Upper lobe of left lung (tissue), 6 donors: ENCODE measurements at regions not wholly inside any gene's neighbourhood (a gene's known extent, or its start where the extent isn't known, plus 50 kb on each side); places are given as distances from the start of the nearest gene placed in this dataset.

ENCODE experiments used
- ATAC-seq, 2 donors: fragments of 200-7000 bp; cut with Tn5 transposase; one replicate each; pipeline ENCODE4 v1.9.1; 2022; ENCODE audit warnings: mild to moderate bottlenecking in 2 of 2, moderate library complexity in 2 of 2; ENCODE audit not compliant: low FRiP score in 2 of 2
- DNase-seq, 2 donors: peaks; one replicate each; pipeline ENCODE4 v3.0.0-alpha.2; 2019 to 2020
- H3K27ac ChIP-seq, 4 donors: fragments of 200-600 bp; sonication (generic); one replicate each; pipeline ENCODE4 v1.5.1; 2016 to 2019
- H3K27me3 ChIP-seq, 4 donors: fragments of 200-600 bp; sonication (generic); one replicate each; pipeline ENCODE4 v1.5.1; 2017 to 2019
- H3K36me3 ChIP-seq, 4 donors: fragments of 200-600 bp; sonication (generic); one replicate each; pipeline ENCODE4 v1.5.1; 2016 to 2019
- H3K4me1 ChIP-seq, 4 donors: fragments of 200-600 bp; sonication (generic); one replicate each; pipeline ENCODE4 v1.5.1; 2018 to 2019
- H3K4me3 ChIP-seq, 4 donors: fragments of 200-600 bp; sonication (generic); one replicate each; pipeline ENCODE4 v1.5.1; 2017 to 2019; ENCODE audit warnings: mild to moderate bottlenecking in 2 of 4, moderate library complexity in 1 of 4
- H3K9me3 ChIP-seq, 4 donors: fragments of 200-600 bp; sonication (generic); one replicate each; pipeline ENCODE4 v1.5.1; 2018 to 2019
- EP300 ChIP-seq, 4 donors: sonication (generic); formaldehyde crosslinking; IDR thresholded peaks; one replicate each; pipeline ENCODE4 v1.5.1; 2017; ENCODE audit warnings: antibody characterized with exemption in 4 of 4, control low read depth in 2 of 4
- POLR2A ChIP-seq, 4 donors: fragments of 450-650 bp; IDR thresholded peaks; one replicate each; pipeline ENCODE4 v1.5.1; 2016 to 2017; ENCODE audit warnings: antibody characterized with exemption in 4 of 4, mild to moderate bottlenecking in 2 of 4
- POLR2AphosphoS5 ChIP-seq, 2 donors: sonication (generic); formaldehyde crosslinking; IDR thresholded peaks; one replicate each; pipeline ENCODE4 v1.5.1; 2017; ENCODE audit warnings: antibody characterized with exemption in 2 of 2
- WGBS, 2 donors: methylation state at CpG; one replicate each; pipeline ENCODE4 v1.1.5; 2017 to 2018; 5-methylcytosine and 5-hydroxymethylcytosine counted together
- TF ChIP-seq, protein P1 (sequence below), 6 experiments: fragments of 450-650 bp in 4 of 6; fragments of 200-600 bp in 2 of 6; sonication (generic) in 2 of 6; IDR thresholded peaks; one replicate each; pipeline ENCODE4 v1.5.1; 2016 to 2019; ENCODE audit warnings: antibody characterized with exemption in 6 of 6
- donor health status: DM: no; HTN: no; CAD: no; lungs with moderate emphysema.
- donor health status: DM: no; HTN: yes; CAD: no; lungs with severe emphysema.

DNA sequence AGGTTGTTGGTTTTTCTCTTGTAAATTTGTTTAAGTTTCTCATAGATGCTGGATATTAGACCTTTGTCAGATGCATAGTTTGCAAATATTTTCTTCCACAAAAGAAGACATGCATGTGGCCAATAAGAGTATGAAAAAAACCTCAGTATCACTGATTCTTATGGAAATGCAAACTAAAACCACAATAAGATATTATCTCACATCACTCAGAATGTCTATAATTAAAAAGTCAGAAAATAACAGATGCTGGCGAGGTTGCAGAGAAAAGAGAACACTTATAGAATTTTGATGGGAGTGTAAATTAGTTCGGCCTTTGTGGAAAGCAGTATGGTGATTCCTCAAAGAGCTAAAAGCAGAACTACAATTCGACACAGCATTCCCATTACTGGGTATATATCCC is 1355.6 kb downstream of the FAM133A start:
- 58 to 67% methylated on average over 3 of the region's 3 CpGs for WGBS, 2 donors
- no peak overlapping the region for H3K4me3 ChIP-seq
- ATAC-seq (no peak), DNase-seq (no peak)
- H3K27me3 ChIP-seq: no peaks in the 10 kb centered on the region
- H3K36me3 ChIP-seq: no peaks in the 10 kb centered on the region
- H3K27ac ChIP-seq: no peak overlapping the region
- TF ChIP-seq, protein P1, sequence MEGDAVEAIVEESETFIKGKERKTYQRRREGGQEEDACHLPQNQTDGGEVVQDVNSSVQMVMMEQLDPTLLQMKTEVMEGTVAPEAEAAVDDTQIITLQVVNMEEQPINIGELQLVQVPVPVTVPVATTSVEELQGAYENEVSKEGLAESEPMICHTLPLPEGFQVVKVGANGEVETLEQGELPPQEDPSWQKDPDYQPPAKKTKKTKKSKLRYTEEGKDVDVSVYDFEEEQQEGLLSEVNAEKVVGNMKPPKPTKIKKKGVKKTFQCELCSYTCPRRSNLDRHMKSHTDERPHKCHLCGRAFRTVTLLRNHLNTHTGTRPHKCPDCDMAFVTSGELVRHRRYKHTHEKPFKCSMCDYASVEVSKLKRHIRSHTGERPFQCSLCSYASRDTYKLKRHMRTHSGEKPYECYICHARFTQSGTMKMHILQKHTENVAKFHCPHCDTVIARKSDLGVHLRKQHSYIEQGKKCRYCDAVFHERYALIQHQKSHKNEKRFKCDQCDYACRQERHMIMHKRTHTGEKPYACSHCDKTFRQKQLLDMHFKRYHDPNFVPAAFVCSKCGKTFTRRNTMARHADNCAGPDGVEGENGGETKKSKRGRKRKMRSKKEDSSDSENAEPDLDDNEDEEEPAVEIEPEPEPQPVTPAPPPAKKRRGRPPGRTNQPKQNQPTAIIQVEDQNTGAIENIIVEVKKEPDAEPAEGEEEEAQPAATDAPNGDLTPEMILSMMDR (IDR thresholded peaks at IDR 0.05): no peak
- TF ChIP-seq POLR2AphosphoS5 (IDR thresholded peaks at IDR 0.05): no peak
- no peak for TF ChIP-seq POLR2A (IDR thresholded peaks at IDR 0.05)
- TF ChIP-seq EP300 (IDR thresholded peaks at IDR 0.05): no peak
- H3K9me3 ChIP-seq: no peaks in the 10 kb centered on the region
- no peaks in the 10 kb centered on the region for H3K4me1 ChIP-seq

DNA sequence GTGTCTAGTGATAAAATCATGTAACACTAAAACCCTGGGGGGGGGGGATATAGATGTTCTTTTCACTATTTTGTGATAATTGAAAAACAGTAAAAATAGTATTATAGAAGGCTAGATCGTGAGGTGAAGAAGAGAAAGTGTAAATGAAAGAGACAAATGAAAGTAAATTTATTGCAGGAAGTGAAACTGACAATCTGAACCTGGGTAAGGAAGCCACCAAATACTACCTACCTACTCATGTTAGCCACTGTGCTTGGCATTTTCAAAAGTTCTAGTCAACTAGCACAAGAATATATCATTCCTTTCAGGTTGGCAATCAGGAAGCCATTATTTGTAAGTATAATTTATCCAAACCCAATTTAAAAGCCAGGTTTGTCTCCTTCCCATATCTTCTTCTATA is 1366.1 kb downstream of the FAM133A start:
- H3K27me3 ChIP-seq: no peaks in the 10 kb centered on the region
- no peak overlapping the region for H3K4me3 ChIP-seq
- no peak for ATAC-seq
- no peaks in the 10 kb centered on the region for H3K4me1 ChIP-seq
- H3K27ac ChIP-seq: no peak overlapping the region
- WGBS, 2 donors: 42 to 47% methylated on average over 1 of the region's 1 CpG
- no peaks in the 10 kb centered on the region for H3K36me3 ChIP-seq
- H3K9me3 ChIP-seq: no peaks in the 10 kb centered on the region
- DNase-seq: no peak
- no peak for TF ChIP-seq POLR2AphosphoS5 (IDR thresholded peaks at IDR 0.05)
- TF ChIP-seq POLR2A (IDR thresholded peaks at IDR 0.05): no peak
- TF ChIP-seq EP300 (IDR thresholded peaks at IDR 0.05): no peak
- TF ChIP-seq, protein P1 (IDR thresholded peaks at IDR 0.05): no peak

DNA sequence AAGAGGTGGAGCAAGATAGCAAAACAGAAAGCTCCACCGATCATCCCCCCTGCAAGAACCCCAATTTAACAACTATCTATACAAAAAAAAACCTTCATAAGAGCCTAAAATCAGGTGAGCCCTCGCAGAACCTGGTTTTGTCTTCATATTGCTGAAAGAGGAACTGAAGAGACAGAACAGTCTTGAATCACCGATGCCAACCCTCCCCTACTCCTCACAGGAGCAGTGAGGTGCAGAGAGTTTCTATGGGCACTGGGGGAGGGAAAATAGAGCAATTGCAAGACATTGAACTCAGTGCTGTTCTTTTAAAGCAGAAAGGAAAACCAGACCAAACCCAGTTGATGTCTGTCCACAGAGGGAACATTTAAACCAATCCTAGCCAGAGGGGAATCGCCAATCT is 1370.3 kb downstream of the FAM133A start:
- TF ChIP-seq, protein P1 (IDR thresholded peaks at IDR 0.05): no peak
- TF ChIP-seq POLR2A (IDR thresholded peaks at IDR 0.05) (no peak), POLR2AphosphoS5 (IDR thresholded peaks at IDR 0.05) (no peak), EP300 (IDR thresholded peaks at IDR 0.05) (no peak)
- Histone ChIP-seq H3K27me3 (no peaks in the 10 kb centered on the region), H3K9me3 (no peaks in the 10 kb centered on the region), H3K4me3 (no peak overlapping the region), H3K36me3 (no peaks in the 10 kb centered on the region), H3K4me1 (no peaks in the 10 kb centered on the region), H3K27ac (no peak overlapping the region)
- ATAC-seq (no peak), DNase-seq (no peak)
- WGBS, 2 donors: 78 to 80% methylated on average over 3 to 4 of the region's 4 CpGs

DNA sequence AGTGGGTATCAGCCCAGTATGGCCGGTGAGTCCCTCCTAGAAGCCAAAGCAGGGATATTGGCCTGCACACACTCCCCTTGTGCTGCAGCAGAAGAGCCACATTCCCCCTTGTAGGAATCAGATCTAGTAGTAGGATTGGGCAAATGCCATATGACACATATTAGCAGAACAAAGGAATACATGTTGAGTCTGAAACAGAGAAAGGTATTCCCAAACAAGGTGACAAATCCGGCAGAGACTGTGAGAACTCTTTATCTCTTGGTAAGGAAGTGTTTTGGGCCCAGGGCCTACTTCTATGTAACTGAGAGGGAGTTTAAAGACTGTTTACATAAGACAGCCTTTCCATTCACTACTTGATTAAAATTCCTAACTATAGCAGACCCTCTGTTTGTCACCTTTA is 1382.0 kb downstream of the FAM133A start:
- H3K4me3 ChIP-seq: no peak overlapping the region
- ATAC-seq: no peak
- H3K27me3 ChIP-seq: no peaks in the 10 kb centered on the region
- no peak for TF ChIP-seq POLR2A (IDR thresholded peaks at IDR 0.05)
- TF ChIP-seq EP300 (IDR thresholded peaks at IDR 0.05): no peak
- no peaks in the 10 kb centered on the region for H3K36me3 ChIP-seq
- no peaks in the 10 kb centered on the region for H3K4me1 ChIP-seq
- no peak overlapping the region for H3K27ac ChIP-seq
- DNase-seq: no peak
- H3K9me3 ChIP-seq: no peaks in the 10 kb centered on the region
- WGBS, 2 donors: 65 to 70% methylated on average over 2 of the region's 2 CpGs

DNA sequence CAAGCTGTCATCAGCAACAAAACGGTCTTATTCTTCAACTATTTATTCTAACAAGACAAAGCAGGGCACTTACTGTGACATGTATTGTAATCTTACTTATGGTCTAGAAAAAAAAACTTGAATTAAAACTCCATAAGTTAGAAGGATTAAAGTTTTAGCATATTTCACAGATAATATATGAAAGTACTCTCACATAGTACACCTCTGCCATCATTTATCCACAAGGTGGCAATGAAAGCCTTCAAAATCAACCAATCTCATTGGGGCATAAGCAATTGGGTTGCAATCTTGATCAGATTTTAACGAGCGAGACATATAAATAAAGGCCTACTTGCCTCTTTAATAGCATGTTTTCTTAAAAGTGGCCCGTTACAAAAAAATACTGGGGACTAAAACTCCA is 1382.9 kb downstream of the FAM133A start:
- H3K36me3 ChIP-seq: no peaks in the 10 kb centered on the region
- no peak overlapping the region for H3K27ac ChIP-seq
- DNase-seq: no peak
- no peak for ATAC-seq
- no peaks in the 10 kb centered on the region for H3K27me3 ChIP-seq
- H3K4me3 ChIP-seq: no peak overlapping the region
- no peaks in the 10 kb centered on the region for H3K4me1 ChIP-seq
- no peak for TF ChIP-seq POLR2AphosphoS5 (IDR thresholded peaks at IDR 0.05)
- TF ChIP-seq EP300 (IDR thresholded peaks at IDR 0.05): no peak
- TF ChIP-seq POLR2A (IDR thresholded peaks at IDR 0.05): no peak
- TF ChIP-seq, protein P1 (IDR thresholded peaks at IDR 0.05): no peak
- H3K9me3 ChIP-seq: no peaks in the 10 kb centered on the region
- WGBS, 2 donors: 65 to 67% methylated on average over 4 of the region's 4 CpGs
